ENCODE measurements at regions not wholly inside any gene's neighbourhood (a gene's known extent, or its start where the extent isn't known, plus 50 kb on each side); places are given as distances from the start of the nearest gene placed in this dataset.

GRCh38 chr4:11900359-11900758 is 471.7 kb upstream of the HS3ST1 start:
- Histone ChIP-seq H3K9me3 (ENCODE audit: low read depth, low read length) (no peaks in the 10 kb centered on the region), H3K27ac (no peak overlapping the region), H3K9ac (ENCODE audit: insufficient read length) (no peak overlapping the region), H3K36me3 (ENCODE audit: insufficient read depth, low read length) (no peaks in the 10 kb centered on the region), H3K4me3 (no peak overlapping the region)
- DNase-seq (ENCODE audit: low read depth, low spot score) = no peak
- TF ChIP-seq POLR2AphosphoS5 (IDR thresholded peaks at IDR 0.05; ENCODE audit: borderline replicate concordance, low read depth, low read length) (no peak), EZH2 (IDR thresholded peaks at IDR 0.05) (no peak), FOXP2 (optimal IDR thresholded peaks at IDR 0.05; ENCODE audit: control extremely low read depth, extremely low read length, insufficient read depth) (no peak)

- no peak overlapping the region for H3K27ac ChIP-seq
- DNase-seq (ENCODE audit: low read depth, low spot score) = no peak
- H3K9ac ChIP-seq (ENCODE audit: insufficient read length) = no peak overlapping the region
- no peaks in the 10 kb centered on the region for H3K9me3 ChIP-seq (ENCODE audit: low read depth, low read length)
- H3K4me3 ChIP-seq = no peak overlapping the region
- no peak for TF ChIP-seq EZH2 (IDR thresholded peaks at IDR 0.05)
- TF ChIP-seq POLR2AphosphoS5 (IDR thresholded peaks at IDR 0.05; ENCODE audit: borderline replicate concordance, low read depth, low read length) = no peak
- TF ChIP-seq FOXP2 (optimal IDR thresholded peaks at IDR 0.05; ENCODE audit: control extremely low read depth, extremely low read length, insufficient read depth) = no peak
- no peaks in the 10 kb centered on the region for H3K36me3 ChIP-seq (ENCODE audit: insufficient read depth, low read length)
Observed at GRCh38 chr4:11898796-11899195, 470.1 kb upstream of the HS3ST1 start.

GRCh38 chr4:11895766-11896165 is 467.1 kb upstream of the HS3ST1 start:
- TF ChIP-seq EZH2 (IDR thresholded peaks at IDR 0.05) (no peak), FOXP2 (optimal IDR thresholded peaks at IDR 0.05; ENCODE audit: control extremely low read depth, extremely low read length, insufficient read depth) (no peak), POLR2AphosphoS5 (IDR thresholded peaks at IDR 0.05; ENCODE audit: borderline replicate concordance, low read depth, low read length) (no peak)
- H3K9me3 ChIP-seq (ENCODE audit: low read depth, low read length) = no peaks in the 10 kb centered on the region
- H3K9ac ChIP-seq (ENCODE audit: insufficient read length) = no peak overlapping the region
- no peak for DNase-seq (ENCODE audit: low read depth, low spot score)
- H3K4me3 ChIP-seq = no peak overlapping the region
- no peaks in the 10 kb centered on the region for H3K36me3 ChIP-seq (ENCODE audit: insufficient read depth, low read length)
- H3K27ac ChIP-seq = no peak overlapping the region

- no peaks in the 10 kb centered on the region for H3K36me3 ChIP-seq (ENCODE audit: insufficient read depth, low read length)
- TF ChIP-seq FOXP2 (optimal IDR thresholded peaks at IDR 0.05; ENCODE audit: control extremely low read depth, extremely low read length, insufficient read depth) (no peak), POLR2AphosphoS5 (IDR thresholded peaks at IDR 0.05; ENCODE audit: borderline replicate concordance, low read depth, low read length) (no peak), EZH2 (IDR thresholded peaks at IDR 0.05) (no peak)
- no peak overlapping the region for H3K4me3 ChIP-seq
- H3K9me3 ChIP-seq (ENCODE audit: low read depth, low read length) = no peaks in the 10 kb centered on the region
- DNase-seq (ENCODE audit: low read depth, low spot score) = no peak
- H3K27ac ChIP-seq = no peak overlapping the region
- no peak overlapping the region for H3K9ac ChIP-seq (ENCODE audit: insufficient read length)
Observed at GRCh38 chr4:11894977-11895376, 466.3 kb upstream of the HS3ST1 start.

- Histone ChIP-seq H3K9me3 (ENCODE audit: low read depth, low read length) (no peaks in the 10 kb centered on the region), H3K4me3 (no peak overlapping the region), H3K27ac (no peak overlapping the region), H3K36me3 (ENCODE audit: insufficient read depth, low read length) (no peaks in the 10 kb centered on the region), H3K9ac (ENCODE audit: insufficient read length) (no peak overlapping the region)
- DNase-seq (ENCODE audit: low read depth, low spot score) = no peak
- TF ChIP-seq EZH2 (IDR thresholded peaks at IDR 0.05) (no peak), FOXP2 (optimal IDR thresholded peaks at IDR 0.05; ENCODE audit: control extremely low read depth, extremely low read length, insufficient read depth) (no peak), POLR2AphosphoS5 (IDR thresholded peaks at IDR 0.05; ENCODE audit: borderline replicate concordance, low read depth, low read length) (no peak)
Observed at GRCh38 chr4:11894221-11894620, 465.5 kb upstream of the HS3ST1 start.

GRCh38 chr4:11889099-11889498 is 460.4 kb upstream of the HS3ST1 start:
- H3K36me3 ChIP-seq (ENCODE audit: insufficient read depth, low read length) = no peaks in the 10 kb centered on the region
- H3K4me3 ChIP-seq = no peak overlapping the region
- TF ChIP-seq FOXP2 (optimal IDR thresholded peaks at IDR 0.05; ENCODE audit: control extremely low read depth, extremely low read length, insufficient read depth) = no peak
- no peak for TF ChIP-seq POLR2AphosphoS5 (IDR thresholded peaks at IDR 0.05; ENCODE audit: borderline replicate concordance, low read depth, low read length)
- TF ChIP-seq EZH2 (IDR thresholded peaks at IDR 0.05) = no peak
- DNase-seq (ENCODE audit: low read depth, low spot score) = no peak
- no peaks in the 10 kb centered on the region for H3K9me3 ChIP-seq (ENCODE audit: low read depth, low read length)
- H3K27ac ChIP-seq = no peak overlapping the region
- no peak overlapping the region for H3K9ac ChIP-seq (ENCODE audit: insufficient read length)

GRCh38 chr4:11881947-11882346 is 453.3 kb upstream of the HS3ST1 start:
- Histone ChIP-seq H3K36me3 (ENCODE audit: insufficient read depth, low read length) (no peaks in the 10 kb centered on the region), H3K9me3 (ENCODE audit: low read depth, low read length) (no peaks in the 10 kb centered on the region), H3K27ac (no peak overlapping the region), H3K9ac (ENCODE audit: insufficient read length) (no peak overlapping the region), H3K4me3 (no peak overlapping the region)
- no peak for TF ChIP-seq POLR2AphosphoS5 (IDR thresholded peaks at IDR 0.05; ENCODE audit: borderline replicate concordance, low read depth, low read length)
- no peak for TF ChIP-seq FOXP2 (optimal IDR thresholded peaks at IDR 0.05; ENCODE audit: control extremely low read depth, extremely low read length, insufficient read depth)
- no peak for DNase-seq (ENCODE audit: low read depth, low spot score)

- H3K36me3 ChIP-seq (ENCODE audit: insufficient read depth, low read length) = no peaks in the 10 kb centered on the region
- no peaks in the 10 kb centered on the region for H3K9me3 ChIP-seq (ENCODE audit: low read depth, low read length)
- H3K4me3 ChIP-seq = no peak overlapping the region
- no peak for DNase-seq (ENCODE audit: low read depth, low spot score)
- TF ChIP-seq FOXP2 (optimal IDR thresholded peaks at IDR 0.05; ENCODE audit: control extremely low read depth, extremely low read length, insufficient read depth) (no peak), POLR2AphosphoS5 (IDR thresholded peaks at IDR 0.05; ENCODE audit: borderline replicate concordance, low read depth, low read length) (no peak), EZH2 (IDR thresholded peaks at IDR 0.05) (no peak)
- no peak overlapping the region for H3K27ac ChIP-seq
- H3K9ac ChIP-seq (ENCODE audit: insufficient read length) = no peak overlapping the region
Observed at GRCh38 chr4:11881364-11881763, 452.7 kb upstream of the HS3ST1 start.

GRCh38 chr4:11878241-11878640 is 449.5 kb upstream of the HS3ST1 start:
- TF ChIP-seq POLR2AphosphoS5 (IDR thresholded peaks at IDR 0.05; ENCODE audit: borderline replicate concordance, low read depth, low read length) = no peak
- TF ChIP-seq FOXP2 (optimal IDR thresholded peaks at IDR 0.05; ENCODE audit: control extremely low read depth, extremely low read length, insufficient read depth) = no peak
- no peak for TF ChIP-seq EZH2 (IDR thresholded peaks at IDR 0.05)
- Histone ChIP-seq H3K9me3 (ENCODE audit: low read depth, low read length) (no peaks in the 10 kb centered on the region), H3K9ac (ENCODE audit: insufficient read length) (no peak overlapping the region), H3K4me3 (no peak overlapping the region), H3K36me3 (ENCODE audit: insufficient read depth, low read length) (no peaks in the 10 kb centered on the region), H3K27ac (no peak overlapping the region)
- no peak for DNase-seq (ENCODE audit: low read depth, low spot score)
